HFF-Myc (cell line): ENCODE measurements at regions not wholly inside any gene's neighbourhood (a gene's known extent, or its start where the extent isn't known, plus 50 kb on each side); places are given as distances from the start of the nearest gene placed in this dataset.

Experiments
- DNase-seq: peaks from one replicate; pipeline ENCODE4 v3.0.0-alpha.2; 2011; ENCODE audit warnings: low read depth; ENCODE audit errors: extremely low read depth
- H3K4me3 ChIP-seq: replicated peaks from 2 replicates; pipeline ENCODE4 v1.5.1; 2011; ENCODE audit warnings: low read depth, mild to moderate bottlenecking, control low read depth, low read length
- CTCF ChIP-seq: IDR thresholded peaks from 2 replicates; pipeline ENCODE4 v1.5.1; 2012; ENCODE audit warnings: mild to moderate bottlenecking, low read depth, low read length, control low read depth; ENCODE audit errors: missing control alignments

DNA sequence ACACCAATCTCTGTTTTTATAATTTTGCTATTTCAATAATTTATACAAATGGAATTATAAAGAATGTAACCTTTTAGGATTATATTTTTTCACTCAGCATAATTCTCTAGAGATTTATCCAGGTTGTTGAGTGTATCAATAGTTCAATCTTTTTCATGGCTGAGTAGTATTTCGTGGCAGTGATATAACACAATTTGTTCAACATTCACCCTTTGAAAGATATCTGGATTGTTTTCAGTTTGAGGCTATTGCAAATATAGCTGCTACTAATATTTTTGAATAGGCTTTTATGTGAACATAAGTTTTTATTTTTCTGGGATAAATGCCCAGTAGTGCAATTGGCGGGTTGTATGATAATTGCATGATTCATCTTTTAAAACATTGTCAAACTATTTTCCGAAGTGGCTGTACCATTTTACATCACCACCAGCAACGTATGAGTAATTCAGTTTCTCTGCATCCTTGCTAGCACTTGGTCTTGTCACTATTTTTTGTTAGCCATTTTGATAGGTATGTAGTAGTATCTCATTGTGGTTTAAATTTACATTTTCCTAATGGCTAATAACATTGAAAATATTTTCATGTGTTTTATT lies 55.6 kb upstream of the ABCD3 start:
- DNase-seq = no peak
- no peak overlapping the region for H3K4me3 ChIP-seq
- TF ChIP-seq CTCF = no peak

GRCh38 chr1:94358630-94359599 lies 59.3 kb upstream of the ABCD3 start:
- H3K4me3 ChIP-seq = no peak overlapping the region
- no peak for DNase-seq
- TF ChIP-seq CTCF = no peak

DNA sequence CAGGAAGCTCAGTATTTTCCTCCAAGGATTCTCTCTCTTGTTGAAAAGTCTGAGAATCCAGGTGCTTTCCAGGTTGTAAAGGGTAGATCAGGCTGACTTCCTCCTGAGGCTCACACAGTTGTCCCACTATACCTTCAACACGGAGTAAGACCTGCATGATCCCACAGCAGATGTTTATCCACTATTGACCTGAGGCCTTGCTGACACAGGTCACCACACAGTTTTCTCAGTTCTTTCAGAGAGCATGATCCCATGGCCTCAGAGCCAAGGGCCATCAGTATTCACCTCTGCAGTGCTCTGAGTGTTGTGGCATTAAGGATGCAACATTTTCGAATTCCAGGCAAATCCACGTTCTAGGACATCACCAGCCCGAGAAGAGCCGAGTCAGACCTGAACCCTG lies 60.5 kb upstream of the ABCD3 start:
- no peak for DNase-seq
- TF ChIP-seq CTCF = no peak
- no peak overlapping the region for H3K4me3 ChIP-seq

- H3K4me3 ChIP-seq = no peak overlapping the region
- no peak for TF ChIP-seq CTCF
- DNase-seq = no peak
Measured at GRCh38 chr1:94355485-94355980, 62.7 kb upstream of the ABCD3 start.

- TF ChIP-seq CTCF = no peak
- DNase-seq = no peak
- H3K4me3 ChIP-seq = no peak overlapping the region
Measured at GRCh38 chr1:94351481-94351880, 66.7 kb upstream of the ABCD3 start.

GRCh38 chr1:94350350-94350924 lies 67.8 kb upstream of the ABCD3 start:
- no peak overlapping the region for H3K4me3 ChIP-seq
- no peak for TF ChIP-seq CTCF
- no peak for DNase-seq
